HG03354 (cell line): ENCODE measurements at regions not wholly inside any gene's neighbourhood (a gene's known extent, or its start where the extent isn't known, plus 50 kb on each side); places are given as distances from the start of the nearest gene placed in this dataset.

Experiments
- ATAC-seq: cut with Tn5 transposase; IDR thresholded peaks from one replicate; pipeline ENCODE4 v1.9.1; 2021; ENCODE audit warnings: mild to moderate bottlenecking; ENCODE audit not compliant: unreplicated experiment, poor library complexity, severe bottlenecking

GRCh38 chr1:168368131-168368530, 87.5 kb downstream of the TBX19 start:
- no peak for ATAC-seq

GRCh38 chr1:168365719-168366479, 85.2 kb downstream of the TBX19 start:
- ATAC-seq: no peak
